Liver (tissue), 8 donors: ENCODE measurements at regions not wholly inside any gene's neighbourhood (a gene's known extent, or its start where the extent isn't known, plus 50 kb on each side); places are given as distances from the start of the nearest gene placed in this dataset.

Experiments used
- DNase-seq: peaks from one replicate; pipeline ENCODE4 v3.0.0-alpha.2; 2017; ENCODE audit warnings: low spot score
- H3K27ac ChIP-seq, 2 donors: one replicate each; pipeline ENCODE4 v1.7.0; 2013; ENCODE audit warnings: inconsistent platforms in 2 of 2, low read length in 2 of 2, control low read depth in 1 of 2, low read depth in 1 of 2, mild to moderate bottlenecking in 1 of 2
- H3K27me3 ChIP-seq, 4 donors: one replicate each; pipeline versions ENCODE4 v1.6.1 to v1.7.0; 2013; ENCODE audit warnings: low read length in 3 of 4, inconsistent platforms in 1 of 4, mild to moderate bottlenecking in 1 of 4, moderate library complexity in 1 of 4; ENCODE audit not compliant: control insufficient read depth in 4 of 4, insufficient read depth in 4 of 4
- H3K36me3 ChIP-seq, 4 donors: one replicate each; pipeline versions ENCODE4 v1.6.1 to v1.7.0; 2013; ENCODE audit warnings: low read length in 3 of 4, mild to moderate bottlenecking in 3 of 4, low read depth in 1 of 4, moderate library complexity in 1 of 4; ENCODE audit not compliant: control insufficient read depth in 4 of 4, insufficient read depth in 3 of 4
- H3K4me1 ChIP-seq, 4 donors: one replicate each; pipeline versions ENCODE4 v1.6.1 to v1.7.0; 2013; ENCODE audit warnings: low read length in 3 of 4, mild to moderate bottlenecking in 3 of 4, moderate library complexity in 1 of 4; ENCODE audit not compliant: control insufficient read depth in 4 of 4, insufficient read depth in 4 of 4
- H3K4me3 ChIP-seq, 3 donors: one replicate each; pipeline versions ENCODE4 v1.6.1 to v1.7.0; 2013; ENCODE audit warnings: low read length in 3 of 3, control low read depth in 1 of 3, low read depth in 1 of 3, mild to moderate bottlenecking in 1 of 3
- H3K9ac ChIP-seq, 2 donors: one replicate each; pipeline ENCODE4 v1.7.0; 2013; ENCODE audit warnings: low read length in 2 of 2, mild to moderate bottlenecking in 2 of 2, moderate library complexity in 2 of 2, control low read depth in 1 of 2, low read depth in 1 of 2
- H3K9me3 ChIP-seq, 4 donors: one replicate each; pipeline versions ENCODE4 v1.6.1 to v1.7.0; 2013; ENCODE audit warnings: low read length in 3 of 4; ENCODE audit not compliant: control insufficient read depth in 4 of 4
- CTCF ChIP-seq: fragments of 150-350 bp; IDR thresholded peaks from 2 replicates; pipeline ENCODE4 v1.5.1; 2017; ENCODE audit warnings: improper control_type of control experiment, low read depth, low read length; ENCODE audit not compliant: missing input control
- EGR1 ChIP-seq, 2 donors: IDR thresholded peaks; 2 replicates each; pipeline ENCODE4 v1.6.1; 2016 to 2018; ENCODE audit warnings: antibody characterized with exemption in 2 of 2, low read depth in 2 of 2
- FOXA1 ChIP-seq: IDR thresholded peaks from 2 replicates; pipeline ENCODE4 v1.6.1; 2016; ENCODE audit warnings: antibody characterized with exemption
- FOXA2 ChIP-seq: IDR thresholded peaks from 2 replicates; pipeline ENCODE4 v1.6.1; 2016; ENCODE audit warnings: antibody characterized with exemption
- HNF4G ChIP-seq: IDR thresholded peaks from 2 replicates; pipeline ENCODE4 v1.6.1; 2016; ENCODE audit warnings: antibody characterized with exemption
- JUND ChIP-seq, 2 donors: IDR thresholded peaks; 2 replicates each; pipeline ENCODE4 v1.6.1; 2016; ENCODE audit warnings: antibody characterized with exemption in 2 of 2
- MAX ChIP-seq: IDR thresholded peaks from 2 replicates; pipeline ENCODE4 v1.6.1; 2016; ENCODE audit warnings: antibody characterized with exemption
- NR2F2 ChIP-seq: IDR thresholded peaks from 2 replicates; pipeline ENCODE4 v1.6.1; 2016; ENCODE audit warnings: antibody characterized with exemption
- RAD21 ChIP-seq, 2 donors: IDR thresholded peaks; 2 replicates each; pipeline ENCODE4 v1.6.1; 2016; ENCODE audit warnings: antibody characterized with exemption in 2 of 2, mild to moderate bottlenecking in 2 of 2
- RXRA ChIP-seq, 2 donors: IDR thresholded peaks; 2 replicates each; pipeline ENCODE4 v1.6.1; 2017 to 2018; ENCODE audit warnings: antibody characterized with exemption in 2 of 2, mild to moderate bottlenecking in 1 of 2
- SP1 ChIP-seq: IDR thresholded peaks from 2 replicates; pipeline ENCODE4 v1.6.1; 2018; ENCODE audit warnings: antibody characterized with exemption, mild to moderate bottlenecking
- TAF1 ChIP-seq: conservative IDR thresholded peaks from 2 replicates; pipeline ENCODE4 v1.6.1; 2016; ENCODE audit warnings: antibody characterized with exemption, mild to moderate bottlenecking
- WGBS: extraction: QIAGEN DNeasy Blood & Tissue Kit; methylation state at CpG from one replicate; pipeline ENCODE4 v1.1.7; 2013; 5-methylcytosine and 5-hydroxymethylcytosine counted together
- TF ChIP-seq, protein P1 (sequence below): IDR thresholded peaks from 2 replicates; pipeline ENCODE4 v1.6.1; 2016; ENCODE audit warnings: antibody characterized with exemption, mild to moderate bottlenecking
- TF ChIP-seq, protein P2 (sequence below): IDR thresholded peaks from 2 replicates; pipeline ENCODE4 v1.6.1; 2016; ENCODE audit warnings: antibody characterized with exemption
- donor health status: healthy.
- donor health status: healthy.
- donor health status: healthy.
- donor health status: healthy.
- donor health status: healthy.

GRCh38 chr14:26773906-26774593 is 176.2 kb upstream of the NOVA1 start:
- Histone ChIP-seq H3K9me3 (no peaks in the 10 kb centered on the region), H3K4me1 (no peaks in the 10 kb centered on the region), H3K27me3 (no peaks in the 10 kb centered on the region), H3K36me3 (no peaks in the 10 kb centered on the region), H3K27ac (no peak overlapping the region), H3K4me3 (no peak overlapping the region), H3K9ac (no peak overlapping the region)
- no peak for DNase-seq
- 67% methylated on average over 5 of the region's 5 CpGs for WGBS
- TF ChIP-seq HNF4G (no peak), SP1 (no peak), RAD21 (IDR thresholded peaks at IDR 0.05) (no peak), MAX (no peak), JUND (IDR thresholded peaks at IDR 0.05) (no peak), EGR1 (IDR thresholded peaks at IDR 0.05; ENCODE audit: low read depth in 2 of 2) (no peak), TAF1 (no peak), FOXA2 (no peak)

GRCh38 chr14:26775765-26776563 is 178.1 kb upstream of the NOVA1 start:
- no peaks in the 10 kb centered on the region for H3K9me3 ChIP-seq
- no peak overlapping the region for H3K27ac ChIP-seq
- H3K27me3 ChIP-seq: no peaks in the 10 kb centered on the region
- H3K36me3 ChIP-seq: no peaks in the 10 kb centered on the region
- H3K4me1 ChIP-seq: no peaks in the 10 kb centered on the region
- DNase-seq: no peak
- no peak overlapping the region for H3K4me3 ChIP-seq
- 74% methylated on average over 5 of the region's 5 CpGs for WGBS
- TF ChIP-seq CTCF: no peak
- TF ChIP-seq EGR1 (IDR thresholded peaks at IDR 0.05; ENCODE audit: low read depth in 2 of 2): no peak
- no peak for TF ChIP-seq FOXA2
- no peak for TF ChIP-seq NR2F2
- TF ChIP-seq TAF1: no peak
- TF ChIP-seq, protein P1, sequence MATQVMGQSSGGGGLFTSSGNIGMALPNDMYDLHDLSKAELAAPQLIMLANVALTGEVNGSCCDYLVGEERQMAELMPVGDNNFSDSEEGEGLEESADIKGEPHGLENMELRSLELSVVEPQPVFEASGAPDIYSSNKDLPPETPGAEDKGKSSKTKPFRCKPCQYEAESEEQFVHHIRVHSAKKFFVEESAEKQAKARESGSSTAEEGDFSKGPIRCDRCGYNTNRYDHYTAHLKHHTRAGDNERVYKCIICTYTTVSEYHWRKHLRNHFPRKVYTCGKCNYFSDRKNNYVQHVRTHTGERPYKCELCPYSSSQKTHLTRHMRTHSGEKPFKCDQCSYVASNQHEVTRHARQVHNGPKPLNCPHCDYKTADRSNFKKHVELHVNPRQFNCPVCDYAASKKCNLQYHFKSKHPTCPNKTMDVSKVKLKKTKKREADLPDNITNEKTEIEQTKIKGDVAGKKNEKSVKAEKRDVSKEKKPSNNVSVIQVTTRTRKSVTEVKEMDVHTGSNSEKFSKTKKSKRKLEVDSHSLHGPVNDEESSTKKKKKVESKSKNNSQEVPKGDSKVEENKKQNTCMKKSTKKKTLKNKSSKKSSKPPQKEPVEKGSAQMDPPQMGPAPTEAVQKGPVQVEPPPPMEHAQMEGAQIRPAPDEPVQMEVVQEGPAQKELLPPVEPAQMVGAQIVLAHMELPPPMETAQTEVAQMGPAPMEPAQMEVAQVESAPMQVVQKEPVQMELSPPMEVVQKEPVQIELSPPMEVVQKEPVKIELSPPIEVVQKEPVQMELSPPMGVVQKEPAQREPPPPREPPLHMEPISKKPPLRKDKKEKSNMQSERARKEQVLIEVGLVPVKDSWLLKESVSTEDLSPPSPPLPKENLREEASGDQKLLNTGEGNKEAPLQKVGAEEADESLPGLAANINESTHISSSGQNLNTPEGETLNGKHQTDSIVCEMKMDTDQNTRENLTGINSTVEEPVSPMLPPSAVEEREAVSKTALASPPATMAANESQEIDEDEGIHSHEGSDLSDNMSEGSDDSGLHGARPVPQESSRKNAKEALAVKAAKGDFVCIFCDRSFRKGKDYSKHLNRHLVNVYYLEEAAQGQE: no peak
- no peak for TF ChIP-seq FOXA1
- TF ChIP-seq HNF4G: no peak
- TF ChIP-seq, protein P2, sequence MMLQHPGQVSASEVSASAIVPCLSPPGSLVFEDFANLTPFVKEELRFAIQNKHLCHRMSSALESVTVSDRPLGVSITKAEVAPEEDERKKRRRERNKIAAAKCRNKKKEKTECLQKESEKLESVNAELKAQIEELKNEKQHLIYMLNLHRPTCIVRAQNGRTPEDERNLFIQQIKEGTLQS: no peak
- TF ChIP-seq RAD21 (IDR thresholded peaks at IDR 0.05): no peak
- TF ChIP-seq RXRA (IDR thresholded peaks at IDR 0.05): no peak
- H3K9ac ChIP-seq: no peak overlapping the region
